ENCODE measurements at regions not wholly inside any gene's neighbourhood (a gene's known extent, or its start where the extent isn't known, plus 50 kb on each side); places are given as distances from the start of the nearest gene placed in this dataset.

DNA sequence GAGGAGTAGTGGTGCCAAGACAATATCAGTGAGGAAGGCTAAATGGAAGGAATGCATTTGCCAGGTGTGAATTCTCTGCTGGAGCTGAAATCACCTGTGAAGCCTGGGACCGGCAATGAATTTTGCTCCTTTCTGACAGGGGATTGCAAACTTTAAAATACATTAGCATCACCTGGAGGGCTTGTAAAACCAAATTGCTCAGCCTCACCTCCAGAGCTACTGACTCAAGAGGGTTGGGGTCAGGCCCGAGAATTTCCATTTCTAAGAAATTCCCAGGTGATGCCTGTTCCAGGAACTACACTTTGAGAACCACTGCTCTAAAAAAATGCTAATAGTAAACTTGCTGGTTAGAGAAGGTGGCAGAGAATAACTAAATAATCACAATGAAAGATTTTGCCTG, 445.6 kb upstream of the RBMS3 start:
- TF ChIP-seq CREB1 (CRISPR knock-in tag; IDR thresholded peaks at IDR 0.05; ENCODE audit: low read depth) = no peak
- TF ChIP-seq, protein P1, sequence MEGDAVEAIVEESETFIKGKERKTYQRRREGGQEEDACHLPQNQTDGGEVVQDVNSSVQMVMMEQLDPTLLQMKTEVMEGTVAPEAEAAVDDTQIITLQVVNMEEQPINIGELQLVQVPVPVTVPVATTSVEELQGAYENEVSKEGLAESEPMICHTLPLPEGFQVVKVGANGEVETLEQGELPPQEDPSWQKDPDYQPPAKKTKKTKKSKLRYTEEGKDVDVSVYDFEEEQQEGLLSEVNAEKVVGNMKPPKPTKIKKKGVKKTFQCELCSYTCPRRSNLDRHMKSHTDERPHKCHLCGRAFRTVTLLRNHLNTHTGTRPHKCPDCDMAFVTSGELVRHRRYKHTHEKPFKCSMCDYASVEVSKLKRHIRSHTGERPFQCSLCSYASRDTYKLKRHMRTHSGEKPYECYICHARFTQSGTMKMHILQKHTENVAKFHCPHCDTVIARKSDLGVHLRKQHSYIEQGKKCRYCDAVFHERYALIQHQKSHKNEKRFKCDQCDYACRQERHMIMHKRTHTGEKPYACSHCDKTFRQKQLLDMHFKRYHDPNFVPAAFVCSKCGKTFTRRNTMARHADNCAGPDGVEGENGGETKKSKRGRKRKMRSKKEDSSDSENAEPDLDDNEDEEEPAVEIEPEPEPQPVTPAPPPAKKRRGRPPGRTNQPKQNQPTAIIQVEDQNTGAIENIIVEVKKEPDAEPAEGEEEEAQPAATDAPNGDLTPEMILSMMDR (conservative IDR thresholded peaks at IDR 0.05; ENCODE audit: low read depth in 2 of 2) = no peak
- no peak for TF ChIP-seq EZH2 (IDR thresholded peaks at IDR 0.05; ENCODE audit: low read depth, unreplicated experiment)
- TF ChIP-seq, protein P2, sequence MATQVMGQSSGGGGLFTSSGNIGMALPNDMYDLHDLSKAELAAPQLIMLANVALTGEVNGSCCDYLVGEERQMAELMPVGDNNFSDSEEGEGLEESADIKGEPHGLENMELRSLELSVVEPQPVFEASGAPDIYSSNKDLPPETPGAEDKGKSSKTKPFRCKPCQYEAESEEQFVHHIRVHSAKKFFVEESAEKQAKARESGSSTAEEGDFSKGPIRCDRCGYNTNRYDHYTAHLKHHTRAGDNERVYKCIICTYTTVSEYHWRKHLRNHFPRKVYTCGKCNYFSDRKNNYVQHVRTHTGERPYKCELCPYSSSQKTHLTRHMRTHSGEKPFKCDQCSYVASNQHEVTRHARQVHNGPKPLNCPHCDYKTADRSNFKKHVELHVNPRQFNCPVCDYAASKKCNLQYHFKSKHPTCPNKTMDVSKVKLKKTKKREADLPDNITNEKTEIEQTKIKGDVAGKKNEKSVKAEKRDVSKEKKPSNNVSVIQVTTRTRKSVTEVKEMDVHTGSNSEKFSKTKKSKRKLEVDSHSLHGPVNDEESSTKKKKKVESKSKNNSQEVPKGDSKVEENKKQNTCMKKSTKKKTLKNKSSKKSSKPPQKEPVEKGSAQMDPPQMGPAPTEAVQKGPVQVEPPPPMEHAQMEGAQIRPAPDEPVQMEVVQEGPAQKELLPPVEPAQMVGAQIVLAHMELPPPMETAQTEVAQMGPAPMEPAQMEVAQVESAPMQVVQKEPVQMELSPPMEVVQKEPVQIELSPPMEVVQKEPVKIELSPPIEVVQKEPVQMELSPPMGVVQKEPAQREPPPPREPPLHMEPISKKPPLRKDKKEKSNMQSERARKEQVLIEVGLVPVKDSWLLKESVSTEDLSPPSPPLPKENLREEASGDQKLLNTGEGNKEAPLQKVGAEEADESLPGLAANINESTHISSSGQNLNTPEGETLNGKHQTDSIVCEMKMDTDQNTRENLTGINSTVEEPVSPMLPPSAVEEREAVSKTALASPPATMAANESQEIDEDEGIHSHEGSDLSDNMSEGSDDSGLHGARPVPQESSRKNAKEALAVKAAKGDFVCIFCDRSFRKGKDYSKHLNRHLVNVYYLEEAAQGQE (IDR thresholded peaks at IDR 0.05; ENCODE audit: unreplicated experiment) = no peak
- no peak for TF ChIP-seq JUNB (IDR thresholded peaks at IDR 0.05; ENCODE audit: unreplicated experiment)
- no peak for TF ChIP-seq EZH2phosphoT487 (IDR thresholded peaks at IDR 0.05; ENCODE audit: unreplicated experiment)
- no peak for TF ChIP-seq POLR2AphosphoS5 (IDR thresholded peaks at IDR 0.05; ENCODE audit: low read depth)
